Neural progenitor cell (in vitro differentiated cells): ENCODE measurements at regions not wholly inside any gene's neighbourhood (a gene's known extent, or its start where the extent isn't known, plus 50 kb on each side); places are given as distances from the start of the nearest gene placed in this dataset.

Experiments
- DNase-seq: peaks from one replicate; pipeline ENCODE4 v3.0.0-alpha.2; 2016; ENCODE audit warnings: low spot score
- H2AFZ ChIP-seq: fragments of 200-600 bp; sonication (generic); replicated peaks from 2 replicates; pipeline ENCODE4 v1.6.1; 2016; ENCODE audit warnings: antibody characterized with exemption
- H3F3A ChIP-seq: fragments of 200-600 bp; sonication (generic); 2 replicates; pipeline ENCODE4 v1.6.1; 2016; ENCODE audit warnings: antibody characterized with exemption, low read depth
- H3K27ac ChIP-seq: fragments of 200-600 bp; sonication (generic); 2 replicates; pipeline ENCODE4 v1.5.1; 2016; ENCODE audit warnings: mild to moderate bottlenecking
- H3K27me3 ChIP-seq: fragments of 200-600 bp; sonication (generic); 2 replicates; pipeline ENCODE4 v1.6.1; 2016; ENCODE audit warnings: mild to moderate bottlenecking, moderate library complexity
- H3K36me3 ChIP-seq: fragments of 200-600 bp; sonication (generic); 2 replicates; pipeline ENCODE4 v1.5.1; 2016
- H3K4me1 ChIP-seq: fragments of 200-600 bp; sonication (generic); 2 replicates; pipeline ENCODE4 v1.6.1; 2016; ENCODE audit warnings: mixed run types
- H3K4me2 ChIP-seq: fragments of 200-600 bp; sonication (generic); 2 replicates; pipeline ENCODE4 v1.6.1; 2016
- H3K4me3 ChIP-seq: fragments of 200-600 bp; sonication (generic); 2 replicates; pipeline ENCODE4 v1.5.1; 2016
- H3K79me2 ChIP-seq: fragments of 200-600 bp; sonication (generic); 2 replicates; pipeline ENCODE4 v1.6.1; 2016; ENCODE audit warnings: low read depth
- H3K9ac ChIP-seq: fragments of 200-600 bp; sonication (generic); 2 replicates; pipeline ENCODE4 v1.6.1; 2016
- H3K9me3 ChIP-seq: fragments of 200-600 bp; sonication (generic); 2 replicates; pipeline ENCODE4 v1.5.1; 2016; ENCODE audit warnings: low read depth
- H4K20me1 ChIP-seq: fragments of 200-600 bp; sonication (generic); 2 replicates; pipeline ENCODE4 v1.6.1; 2016; ENCODE audit warnings: low read depth
- H3K27ac Mint-ChIP-seq: 3 replicates; pipeline ENCODE4 v1.8.0; 2021; ENCODE audit warnings: mixed read lengths
- H3K27me3 Mint-ChIP-seq: 2 replicates; pipeline ENCODE4 v1.8.0; 2022; ENCODE audit warnings: low read depth, mild to moderate bottlenecking, inconsistent platforms, moderate library complexity, mixed read lengths; ENCODE audit not compliant: insufficient read depth
- H3K36me3 Mint-ChIP-seq: 3 replicates; pipeline ENCODE4 v1.8.0; 2021; ENCODE audit warnings: mixed read lengths
- H3K4me1 Mint-ChIP-seq: 3 replicates; pipeline ENCODE4 v1.8.0; 2021; ENCODE audit warnings: mixed read lengths
- H3K4me3 Mint-ChIP-seq: 3 replicates; pipeline ENCODE4 v1.8.0; 2021; ENCODE audit warnings: mild to moderate bottlenecking, moderate library complexity, mixed read lengths
- H3K9me3 Mint-ChIP-seq: 3 replicates; pipeline ENCODE4 v1.8.0; 2020; ENCODE audit warnings: mixed read lengths
- CTCF ChIP-seq: fragments of 200-600 bp; sonication (generic); IDR thresholded peaks from 2 replicates; pipeline ENCODE4 v1.5.1; 2017; ENCODE audit warnings: antibody characterized with exemption, mild to moderate bottlenecking
- EZH2 ChIP-seq: fragments of 200-600 bp; sonication (generic); IDR thresholded peaks from 2 replicates; pipeline ENCODE4 v1.6.1; 2017; ENCODE audit warnings: antibody characterized with exemption, mild to moderate bottlenecking, moderate library complexity
- EZH2phosphoT487 ChIP-seq: fragments of 200-600 bp; sonication (generic); IDR thresholded peaks from 2 replicates; pipeline ENCODE4 v1.6.1; 2017; ENCODE audit warnings: antibody characterized with exemption

DNA sequence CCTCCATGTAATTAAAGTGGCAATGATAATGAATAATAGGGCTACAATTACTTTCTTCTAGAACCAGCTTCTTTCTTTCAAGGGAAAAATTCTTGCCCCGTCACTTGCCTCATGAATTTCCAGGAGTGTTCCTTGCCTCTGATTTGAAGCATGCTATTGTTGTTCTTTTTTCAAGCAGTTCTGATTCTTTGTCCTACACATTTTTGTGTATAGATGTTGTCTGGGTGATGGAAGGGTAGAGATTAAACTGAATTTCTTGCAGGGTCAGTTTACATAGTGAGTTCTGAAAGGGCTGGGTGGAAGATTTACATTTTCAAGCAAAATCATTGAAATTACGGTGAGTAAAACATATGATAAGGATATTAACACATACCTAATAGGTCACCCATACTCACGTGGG is 107.0 kb upstream of the TENM3 start:
- Histone ChIP-seq H3K27ac (no peak overlapping the region), H3K4me2 (peak overlapping the region; percentile 16), H3K79me2 (no peaks in the 10 kb centered on the region), H3K4me3 (no peak overlapping the region), H3K4me1 (peaks cover 29% of the 10 kb centered on the region), H3K27me3 (peaks cover 19% of the 10 kb centered on the region), H4K20me1 (no peaks in the 10 kb centered on the region), H3K36me3 (no peaks in the 10 kb centered on the region), H3K9ac (no peak overlapping the region), H2AFZ (no peak overlapping the region), H3F3A (peaks cover 18% of the 10 kb centered on the region), H3K9me3 (no peaks in the 10 kb centered on the region)
- Mint-ChIP-seq H3K4me1 (peaks cover 55% of the 10 kb centered on the region), H3K27ac (peak overlapping the region; percentile 68), H3K9me3 (peaks cover 17% of the 10 kb centered on the region), H3K27me3 (peaks cover 4% of the 10 kb centered on the region), H3K36me3 (peaks cover 20% of the 10 kb centered on the region), H3K4me3 (peak overlapping the region; percentile 6)
- TF ChIP-seq EZH2phosphoT487 (no peak), CTCF (no peak), EZH2 (no peak)
- no peak for DNase-seq

GRCh38 chr4:182137343-182137742 is 105.9 kb upstream of the TENM3 start:
- Mint-ChIP-seq H3K27ac (peak overlapping the region; percentile 85), H3K36me3 (peaks cover 22% of the 10 kb centered on the region), H3K4me1 (peaks cover 65% of the 10 kb centered on the region), H3K4me3 (peak overlapping the region; percentile 49), H3K9me3 (peaks cover 14% of the 10 kb centered on the region), H3K27me3 (peaks cover 6% of the 10 kb centered on the region)
- H4K20me1 ChIP-seq = no peaks in the 10 kb centered on the region
- H3K27me3 ChIP-seq = peaks cover 30% of the 10 kb centered on the region
- no peak overlapping the region for H3K27ac ChIP-seq
- peak overlapping the region; percentile 16 for H3K4me2 ChIP-seq
- no peak overlapping the region for H3K9ac ChIP-seq
- H3K79me2 ChIP-seq = no peaks in the 10 kb centered on the region
- no peak overlapping the region for H3K4me3 ChIP-seq
- peaks cover 39% of the 10 kb centered on the region for H3K4me1 ChIP-seq
- TF ChIP-seq EZH2 = no peak
- no peak for TF ChIP-seq EZH2phosphoT487
- TF ChIP-seq CTCF = no peak
- DNase-seq = peak; percentile 31
- H3K36me3 ChIP-seq = no peaks in the 10 kb centered on the region
- no peak overlapping the region for H2AFZ ChIP-seq
- H3F3A ChIP-seq = peaks cover 24% of the 10 kb centered on the region
- no peaks in the 10 kb centered on the region for H3K9me3 ChIP-seq

DNA sequence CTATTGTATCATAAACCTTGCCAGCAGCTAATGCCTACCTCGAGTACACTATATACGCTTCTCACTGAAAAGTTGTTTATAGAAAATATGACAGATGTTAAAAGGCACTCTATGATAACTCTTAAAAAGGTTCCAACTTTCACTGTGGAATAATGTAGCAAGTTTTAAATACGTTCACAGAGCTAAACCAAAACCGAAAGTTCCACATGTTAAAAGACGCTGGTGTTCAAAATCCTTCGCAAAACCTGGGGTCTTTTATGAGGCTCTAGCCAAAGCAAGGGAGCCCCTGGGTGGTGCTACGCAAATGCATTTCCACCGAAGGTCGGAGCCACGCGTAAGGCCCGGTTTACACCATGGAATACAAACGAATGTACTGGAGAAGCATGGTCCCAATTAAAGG is 103.7 kb upstream of the TENM3 start:
- no peak overlapping the region for H3K27ac ChIP-seq
- H3K27me3 Mint-ChIP-seq = peaks cover 10% of the 10 kb centered on the region

More for the DNA sequence above, 103.7 kb upstream of the TENM3 start:
- no peak for DNase-seq
- H3K4me3 ChIP-seq = no peak overlapping the region
- H3K27ac Mint-ChIP-seq = no peak overlapping the region
- peaks cover 38% of the 10 kb centered on the region for H3K27me3 ChIP-seq
- H3K9ac ChIP-seq = no peak overlapping the region
- H3K36me3 ChIP-seq = no peaks in the 10 kb centered on the region
- peaks cover 16% of the 10 kb centered on the region for H3K36me3 Mint-ChIP-seq
- TF ChIP-seq EZH2 (no peak), CTCF (no peak)
- no peak overlapping the region for H2AFZ ChIP-seq
- H3K4me1 ChIP-seq = peaks cover 41% of the 10 kb centered on the region
- H3K79me2 ChIP-seq = no peaks in the 10 kb centered on the region
- no peaks in the 10 kb centered on the region for H3K9me3 ChIP-seq
- H4K20me1 ChIP-seq = no peaks in the 10 kb centered on the region
- H3F3A ChIP-seq = peaks cover 40% of the 10 kb centered on the region
- H3K4me3 Mint-ChIP-seq = no peak overlapping the region
- peaks cover 5% of the 10 kb centered on the region for H3K9me3 Mint-ChIP-seq
- H3K4me1 Mint-ChIP-seq = peaks cover 66% of the 10 kb centered on the region
- H3K4me2 ChIP-seq = no peak overlapping the region
